ENCODE measurements at regions not wholly inside any gene's neighbourhood (a gene's known extent, or its start where the extent isn't known, plus 50 kb on each side); places are given as distances from the start of the nearest gene placed in this dataset.
A peak's percentile ranks its signal among the peaks of the same experiment; 100 is the strongest.

DNA sequence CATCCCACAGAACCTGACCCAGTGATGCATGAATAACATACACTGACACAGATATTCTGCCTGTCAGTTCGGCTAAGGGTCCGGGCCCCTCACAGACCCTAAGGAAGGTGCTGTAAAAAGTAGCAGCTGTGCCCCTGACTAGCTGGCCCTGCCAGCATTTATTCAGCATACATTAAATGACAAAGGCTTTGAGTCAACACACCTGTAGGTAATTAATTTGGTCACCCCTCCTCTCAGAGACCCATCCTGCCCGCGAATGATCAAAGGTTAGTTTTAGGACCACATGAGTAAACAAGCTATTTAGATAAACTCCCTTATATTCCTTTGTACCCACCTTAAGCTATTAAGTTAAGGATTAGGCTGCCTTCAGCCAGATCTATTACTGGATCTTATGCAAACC lies 429.0 kb upstream of the NWD2 start:
- Mint-ChIP-seq H3K36me3 (ENCODE audit: insufficient read depth, unreplicated experiment) (no peaks in the 10 kb centered on the region), H3K4me3 (ENCODE audit: unreplicated experiment) (no peak overlapping the region), H3K27me3 (ENCODE audit: insufficient read depth, unreplicated experiment) (no peaks in the 10 kb centered on the region), H3K27ac (ENCODE audit: unreplicated experiment) (no peak overlapping the region), H3K4me1 (ENCODE audit: low read depth, unreplicated experiment) (no peaks in the 10 kb centered on the region), H3K9me3 (ENCODE audit: unreplicated experiment) (no peaks in the 10 kb centered on the region)
- H3K4me1 ChIP-seq, result peaks cover 4% of the 10 kb centered on the region; the same call in 1 of the 2 replicates
- no peaks in the 10 kb centered on the region for H3K36me3 ChIP-seq (ENCODE audit: control insufficient read depth, insufficient read depth, low read length)
- CTCF ChIA-PET, result no interaction called here
- DNase-seq, result peak in 1 of 2 experiments; percentile 2
- BruUV-seq (replicated peaks), result no TSS peak
- TF ChIP-seq, protein P1, sequence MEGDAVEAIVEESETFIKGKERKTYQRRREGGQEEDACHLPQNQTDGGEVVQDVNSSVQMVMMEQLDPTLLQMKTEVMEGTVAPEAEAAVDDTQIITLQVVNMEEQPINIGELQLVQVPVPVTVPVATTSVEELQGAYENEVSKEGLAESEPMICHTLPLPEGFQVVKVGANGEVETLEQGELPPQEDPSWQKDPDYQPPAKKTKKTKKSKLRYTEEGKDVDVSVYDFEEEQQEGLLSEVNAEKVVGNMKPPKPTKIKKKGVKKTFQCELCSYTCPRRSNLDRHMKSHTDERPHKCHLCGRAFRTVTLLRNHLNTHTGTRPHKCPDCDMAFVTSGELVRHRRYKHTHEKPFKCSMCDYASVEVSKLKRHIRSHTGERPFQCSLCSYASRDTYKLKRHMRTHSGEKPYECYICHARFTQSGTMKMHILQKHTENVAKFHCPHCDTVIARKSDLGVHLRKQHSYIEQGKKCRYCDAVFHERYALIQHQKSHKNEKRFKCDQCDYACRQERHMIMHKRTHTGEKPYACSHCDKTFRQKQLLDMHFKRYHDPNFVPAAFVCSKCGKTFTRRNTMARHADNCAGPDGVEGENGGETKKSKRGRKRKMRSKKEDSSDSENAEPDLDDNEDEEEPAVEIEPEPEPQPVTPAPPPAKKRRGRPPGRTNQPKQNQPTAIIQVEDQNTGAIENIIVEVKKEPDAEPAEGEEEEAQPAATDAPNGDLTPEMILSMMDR (IDR thresholded peaks at IDR 0.05; ENCODE audit: insufficient read depth in 1 of 2, low read depth in 1 of 2, low read length in 1 of 2, severe bottlenecking in 1 of 2, unreplicated experiment in 1 of 2), result no peak
- POLR2A ChIA-PET, result no interaction called here
- no peak overlapping the region for H3K4me3 ChIP-seq (ENCODE audit: low read depth, low read length)
- H3K27me3 ChIP-seq (replicated peaks; ENCODE audit: control insufficient read depth, insufficient read depth, low read length), result no peaks in the 10 kb centered on the region
- intact Hi-C loops (cut with micrococcal nuclease; ENCODE audit: unreplicated experiment), result no loop called here
- H3K9me3 ChIP-seq, result no peaks in the 10 kb centered on the region

DNA sequence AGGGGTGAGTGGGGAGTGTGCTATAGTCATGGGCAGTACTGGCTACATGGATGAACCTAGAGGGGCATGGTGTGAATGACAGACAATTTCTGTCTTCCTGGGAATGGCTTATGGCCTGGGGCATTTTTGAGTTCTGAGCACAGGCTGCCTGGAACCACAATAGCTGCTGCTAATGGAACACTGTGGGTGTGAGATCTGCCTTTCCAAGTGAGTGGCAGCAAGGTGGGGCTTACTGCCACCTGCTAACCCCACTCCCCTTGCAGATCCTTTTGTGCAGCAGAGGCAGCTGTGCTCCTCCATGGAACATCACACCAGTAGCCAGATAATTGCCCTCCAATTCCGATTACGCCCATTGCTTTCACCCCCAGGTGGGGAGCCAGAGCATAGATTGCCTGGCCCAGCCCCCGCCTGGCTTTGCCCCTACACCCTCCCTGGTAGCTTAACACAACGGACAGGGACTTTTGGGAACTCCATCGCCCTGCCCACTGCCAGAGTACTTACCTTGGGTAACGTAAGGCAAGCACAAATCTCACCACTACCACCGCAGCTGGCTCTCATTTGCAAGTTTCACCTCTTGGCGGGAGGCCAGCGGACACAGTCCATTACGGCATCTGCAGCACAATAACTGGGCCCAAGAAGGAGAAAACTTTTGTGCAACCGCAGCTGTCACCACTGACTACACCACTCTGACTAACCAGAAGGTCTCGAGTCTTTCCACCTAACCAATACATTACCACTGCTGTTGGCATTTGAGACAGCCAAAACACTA lies 421.2 kb upstream of the NWD2 start:
- no peaks in the 10 kb centered on the region for H3K36me3 ChIP-seq (ENCODE audit: control insufficient read depth, insufficient read depth, low read length)
- TF ChIP-seq, protein P1 (IDR thresholded peaks at IDR 0.05; ENCODE audit: insufficient read depth in 1 of 2, low read depth in 1 of 2, low read length in 1 of 2, severe bottlenecking in 1 of 2, unreplicated experiment in 1 of 2), result no peak
- no peaks in the 10 kb centered on the region for H3K36me3 Mint-ChIP-seq (ENCODE audit: insufficient read depth, unreplicated experiment)
- H3K27me3 Mint-ChIP-seq (ENCODE audit: insufficient read depth, unreplicated experiment), result no peaks in the 10 kb centered on the region
- H3K9me3 ChIP-seq, result no peaks in the 10 kb centered on the region
- no peaks in the 10 kb centered on the region for H3K27me3 ChIP-seq (replicated peaks; ENCODE audit: control insufficient read depth, insufficient read depth, low read length)
- intact Hi-C loops (cut with micrococcal nuclease; ENCODE audit: unreplicated experiment), result no loop called here
- BruUV-seq (replicated peaks), result no TSS peak
- CTCF ChIA-PET, result no interaction called here
- DNase-seq, result no peak
- POLR2A ChIA-PET, result no interaction called here
- H3K4me1 ChIP-seq, result no peaks in the 10 kb centered on the region
- H3K4me3 ChIP-seq (ENCODE audit: low read depth, low read length), result no peak overlapping the region
- H3K9me3 Mint-ChIP-seq (ENCODE audit: unreplicated experiment), result no peaks in the 10 kb centered on the region
- no peaks in the 10 kb centered on the region for H3K4me1 Mint-ChIP-seq (ENCODE audit: low read depth, unreplicated experiment)
- H3K4me3 Mint-ChIP-seq (ENCODE audit: unreplicated experiment), result no peak overlapping the region
- H3K27ac Mint-ChIP-seq (ENCODE audit: unreplicated experiment), result no peak overlapping the region

DNA sequence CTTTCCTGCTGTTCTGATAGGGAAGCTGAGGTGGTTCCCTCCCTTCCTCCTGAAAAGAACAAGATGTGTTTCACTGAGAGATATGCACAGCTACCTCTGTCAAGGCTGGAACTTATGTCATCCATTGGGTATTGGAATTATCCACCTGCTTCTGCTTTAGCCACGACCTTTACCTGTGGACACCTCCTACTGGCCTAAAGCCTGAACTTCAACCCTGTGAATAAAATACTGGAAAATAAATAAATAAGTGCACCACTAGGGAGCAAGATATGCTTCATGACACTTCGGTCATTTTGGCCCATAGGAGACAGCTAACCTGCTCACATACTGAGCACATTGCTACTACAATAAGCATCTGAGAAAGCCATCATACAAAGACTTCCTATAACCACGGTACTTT lies 419.9 kb upstream of the NWD2 start:
- ChIA-PET CTCF (no interaction called here), POLR2A (no interaction called here)
- Histone ChIP-seq H3K27me3 (replicated peaks; ENCODE audit: control insufficient read depth, insufficient read depth, low read length) (no peaks in the 10 kb centered on the region), H3K36me3 (ENCODE audit: control insufficient read depth, insufficient read depth, low read length) (no peaks in the 10 kb centered on the region), H3K4me3 (ENCODE audit: low read depth, low read length) (no peak overlapping the region), H3K9me3 (no peaks in the 10 kb centered on the region), H3K4me1 (no peaks in the 10 kb centered on the region)
- no peaks in the 10 kb centered on the region for H3K36me3 Mint-ChIP-seq (ENCODE audit: insufficient read depth, unreplicated experiment)
- no TSS peak for BruUV-seq (replicated peaks)
- no peaks in the 10 kb centered on the region for H3K27me3 Mint-ChIP-seq (ENCODE audit: insufficient read depth, unreplicated experiment)
- H3K4me1 Mint-ChIP-seq (ENCODE audit: low read depth, unreplicated experiment), result no peaks in the 10 kb centered on the region
- no peak overlapping the region for H3K27ac Mint-ChIP-seq (ENCODE audit: unreplicated experiment)
- H3K4me3 Mint-ChIP-seq (ENCODE audit: unreplicated experiment), result no peak overlapping the region
- intact Hi-C loops (cut with micrococcal nuclease; ENCODE audit: unreplicated experiment), result no loop called here
- no peaks in the 10 kb centered on the region for H3K9me3 Mint-ChIP-seq (ENCODE audit: unreplicated experiment)
- DNase-seq, result peak in 1 of 2 experiments; percentile 13
- TF ChIP-seq, protein P1 (IDR thresholded peaks at IDR 0.05; ENCODE audit: insufficient read depth in 1 of 2, low read depth in 1 of 2, low read length in 1 of 2, severe bottlenecking in 1 of 2, unreplicated experiment in 1 of 2), result no peak

Measured in Caco-2 (cell line).